ENCODE measurements at regions not wholly inside any gene's neighbourhood (a gene's known extent, or its start where the extent isn't known, plus 50 kb on each side); places are given as distances from the start of the nearest gene placed in this dataset.

DNA sequence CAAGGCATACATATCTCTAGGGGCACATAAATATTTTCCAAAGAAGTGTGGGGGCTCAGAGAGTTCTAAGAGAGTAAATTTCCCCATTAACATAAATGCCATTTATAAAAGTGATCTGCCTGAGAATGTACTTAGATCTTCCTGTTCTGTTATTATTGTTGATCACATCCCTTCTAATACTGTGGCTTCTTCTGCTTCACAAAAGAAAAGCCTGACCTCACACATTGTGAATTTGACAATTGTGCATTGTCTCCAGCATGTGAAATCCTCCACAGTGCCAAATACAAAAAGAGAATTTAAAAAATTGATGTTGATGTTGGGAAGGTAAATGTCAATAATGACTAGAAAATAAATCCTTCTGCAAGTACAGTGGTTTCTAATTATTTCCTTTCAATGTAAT, 330.5 kb upstream of the LRIG3 start:
- TF ChIP-seq, protein P1, sequence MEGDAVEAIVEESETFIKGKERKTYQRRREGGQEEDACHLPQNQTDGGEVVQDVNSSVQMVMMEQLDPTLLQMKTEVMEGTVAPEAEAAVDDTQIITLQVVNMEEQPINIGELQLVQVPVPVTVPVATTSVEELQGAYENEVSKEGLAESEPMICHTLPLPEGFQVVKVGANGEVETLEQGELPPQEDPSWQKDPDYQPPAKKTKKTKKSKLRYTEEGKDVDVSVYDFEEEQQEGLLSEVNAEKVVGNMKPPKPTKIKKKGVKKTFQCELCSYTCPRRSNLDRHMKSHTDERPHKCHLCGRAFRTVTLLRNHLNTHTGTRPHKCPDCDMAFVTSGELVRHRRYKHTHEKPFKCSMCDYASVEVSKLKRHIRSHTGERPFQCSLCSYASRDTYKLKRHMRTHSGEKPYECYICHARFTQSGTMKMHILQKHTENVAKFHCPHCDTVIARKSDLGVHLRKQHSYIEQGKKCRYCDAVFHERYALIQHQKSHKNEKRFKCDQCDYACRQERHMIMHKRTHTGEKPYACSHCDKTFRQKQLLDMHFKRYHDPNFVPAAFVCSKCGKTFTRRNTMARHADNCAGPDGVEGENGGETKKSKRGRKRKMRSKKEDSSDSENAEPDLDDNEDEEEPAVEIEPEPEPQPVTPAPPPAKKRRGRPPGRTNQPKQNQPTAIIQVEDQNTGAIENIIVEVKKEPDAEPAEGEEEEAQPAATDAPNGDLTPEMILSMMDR (IDR thresholded peaks at IDR 0.05; ENCODE audit: poor library complexity): no peak
- TF ChIP-seq EZH2phosphoT487 (IDR thresholded peaks at IDR 0.05; ENCODE audit: low read depth, severe bottlenecking, unreplicated experiment): no peak
- no peak for TF ChIP-seq EZH2 (IDR thresholded peaks at IDR 0.05; ENCODE audit: borderline replicate concordance)

Measured in hepatocyte (in vitro differentiated cells).